Caco-2 (cell line): ENCODE measurements at regions not wholly inside any gene's neighbourhood (a gene's known extent, or its start where the extent isn't known, plus 50 kb on each side); places are given as distances from the start of the nearest gene placed in this dataset.
"Not testable (repeated sequence)": the region's sequence is repeated elsewhere in the genome, so short reads cannot be mapped to it uniquely, and the experiment has no call there.

Experiments
- BruUV-seq: library from RNA; stranded (reverse); fragments of 400-500 nt; replicated peaks from 2 replicates; lab custom pipeline; 2021; lab: Mats Ljungman, UMichigan
- CTCF ChIA-PET: fragments of 300-600 bp; sonication (Branson Sonifier 250); formaldehyde crosslinking; loops from one replicate; lab custom pipeline; 2022; ENCODE audit warnings: antibody characterized with exemption; lab: Charles Lee
- POLR2A ChIA-PET: fragments of 300-600 bp; sonication (Branson Sonifier 250); formaldehyde crosslinking; loops from one replicate; lab custom pipeline; 2022; ENCODE audit warnings: antibody characterized with exemption; lab: Charles Lee
- DNase-seq, 2 experiments: peaks; one replicate each; pipeline versions ENCODE4 v3.0.0 to v3.0.0-alpha.2; 2020 to 2022
- H3K27me3 ChIP-seq: replicated peaks from 2 replicates; pipeline ENCODE4 v1.6.0; 2011; ENCODE audit warnings: low read length; ENCODE audit not compliant: control insufficient read depth, insufficient read depth
- H3K36me3 ChIP-seq: 2 replicates; pipeline ENCODE4 v1.5.1; 2011; ENCODE audit warnings: low read length; ENCODE audit not compliant: control insufficient read depth, insufficient read depth
- H3K4me1 ChIP-seq: fragments of 250-450 bp; sonication (Bioruptor Pico); 2 replicates; pipeline ENCODE4 v1.5.1; 2020; ENCODE audit warnings: mild to moderate bottlenecking
- H3K4me3 ChIP-seq: 2 replicates; pipeline ENCODE4 v1.5.1; 2011; ENCODE audit warnings: low read depth, mild to moderate bottlenecking, control low read depth, low read length
- H3K9me3 ChIP-seq: fragments of 250-450 bp; sonication (Bioruptor Pico); 2 replicates; pipeline ENCODE4 v1.5.1; 2020; ENCODE audit warnings: mild to moderate bottlenecking, moderate library complexity
- H3K27ac Mint-ChIP-seq: one replicate; pipeline ENCODE4 v1.8.0; 2022; ENCODE audit warnings: mixed read lengths; ENCODE audit not compliant: unreplicated experiment
- H3K27me3 Mint-ChIP-seq: one replicate; pipeline ENCODE4 v1.8.0; 2022; ENCODE audit warnings: mixed read lengths; ENCODE audit not compliant: insufficient read depth, unreplicated experiment
- H3K36me3 Mint-ChIP-seq: one replicate; pipeline ENCODE4 v1.8.0; 2022; ENCODE audit warnings: mild to moderate bottlenecking, mixed read lengths; ENCODE audit not compliant: insufficient read depth, unreplicated experiment
- H3K4me1 Mint-ChIP-seq: one replicate; pipeline ENCODE4 v1.8.0; 2022; ENCODE audit warnings: low read depth, mixed read lengths; ENCODE audit not compliant: unreplicated experiment
- H3K4me3 Mint-ChIP-seq: one replicate; pipeline ENCODE4 v1.8.0; 2022; ENCODE audit warnings: mild to moderate bottlenecking, moderate library complexity, mixed read lengths; ENCODE audit not compliant: unreplicated experiment
- H3K9me3 Mint-ChIP-seq: one replicate; pipeline ENCODE4 v1.8.0; 2022; ENCODE audit warnings: mixed read lengths; ENCODE audit not compliant: unreplicated experiment
- CTCF ChIP-seq, 2 experiments: fragments of 200-600 bp in 1 of 2; IDR thresholded peaks; 1 replicate in 1 of 2; 2 replicates in 1 of 2; pipeline versions ENCODE4 v1.5.1 to v1.8.0; 2011 to 2022; ENCODE audit warnings: antibody characterized with exemption in 1 of 2, control low read depth in 1 of 2, inconsistent platforms in 1 of 2, low read depth in 1 of 2, low read length in 1 of 2, mild to moderate bottlenecking in 1 of 2, moderate library complexity in 1 of 2; ENCODE audit not compliant: insufficient read depth in 1 of 2, severe bottlenecking in 1 of 2, unreplicated experiment in 1 of 2
- intact Hi-C: fragments of 100-400 bp; cut with micrococcal nuclease; formaldehyde crosslinking; loops from one replicate; pipeline ENCODE4 v1.10.0; 2022; ENCODE audit not compliant: unreplicated experiment

- Mint-ChIP-seq H3K27me3 (no peaks in the 10 kb centered on the region), H3K4me1 (no peaks in the 10 kb centered on the region), H3K36me3 (no peaks in the 10 kb centered on the region), H3K27ac (no peak overlapping the region), H3K9me3 (no peaks in the 10 kb centered on the region), H3K4me3 (no peak overlapping the region)
- CTCF ChIA-PET, result no interaction called here
- no peak for TF ChIP-seq CTCF (IDR thresholded peaks at IDR 0.05; ENCODE audit: insufficient read depth in 1 of 2, low read depth in 1 of 2, low read length in 1 of 2, severe bottlenecking in 1 of 2, unreplicated experiment in 1 of 2)
- Histone ChIP-seq H3K36me3 (no peaks in the 10 kb centered on the region), H3K9me3 (peaks cover 10% of the 10 kb centered on the region; the same call in 1 of the 2 replicates), H3K4me1 (no peaks in the 10 kb centered on the region), H3K27me3 (no peaks in the 10 kb centered on the region), H3K4me3 (no peak overlapping the region)
- intact Hi-C loops, result no loop called here
- BruUV-seq, result no TSS peak
- no peak for DNase-seq
- POLR2A ChIA-PET, result no interaction called here
Measured at GRCh38 chr3:171915275-171915674, 72.1 kb downstream of the TMEM212 start.

DNA sequence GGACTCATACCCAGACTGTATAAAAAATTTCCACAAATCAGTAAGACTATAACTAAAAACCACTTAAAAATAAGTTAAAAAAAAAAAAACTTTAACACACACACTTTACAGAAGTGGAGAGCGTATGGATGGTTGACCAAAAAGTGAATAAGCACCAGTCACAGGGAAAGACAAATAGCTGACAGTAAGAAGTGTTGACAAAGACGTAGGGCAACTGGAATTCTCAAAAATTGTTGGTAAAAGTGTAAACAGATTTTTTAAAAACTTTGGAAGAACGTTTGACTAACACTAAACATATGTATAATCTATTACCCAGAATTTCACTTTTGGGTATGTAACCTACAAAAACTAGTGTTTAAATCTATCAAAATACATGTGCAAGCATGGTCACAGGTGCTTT is 73.7 kb downstream of the TMEM212 start:
- no TSS peak for BruUV-seq
- intact Hi-C loops, result no loop called here
- DNase-seq, result no peak
- Histone ChIP-seq H3K4me3 (no peak overlapping the region), H3K9me3 (no peaks in the 10 kb centered on the region; the same call in 1 of the 2 replicates), H3K27me3 (no peaks in the 10 kb centered on the region), H3K4me1 (no peaks in the 10 kb centered on the region), H3K36me3 (no peaks in the 10 kb centered on the region)
- H3K27me3 Mint-ChIP-seq, result no peaks in the 10 kb centered on the region
- no peak overlapping the region for H3K4me3 Mint-ChIP-seq
- POLR2A ChIA-PET, result no interaction called here
- no peak overlapping the region for H3K27ac Mint-ChIP-seq
- no peaks in the 10 kb centered on the region for H3K36me3 Mint-ChIP-seq
- H3K4me1 Mint-ChIP-seq, result no peaks in the 10 kb centered on the region
- CTCF ChIA-PET, result no interaction called here
- H3K9me3 Mint-ChIP-seq, result no peaks in the 10 kb centered on the region
- no peak for TF ChIP-seq CTCF (IDR thresholded peaks at IDR 0.05; ENCODE audit: insufficient read depth in 1 of 2, low read depth in 1 of 2, low read length in 1 of 2, severe bottlenecking in 1 of 2, unreplicated experiment in 1 of 2)

- CTCF ChIA-PET, H3K9me3 ChIP-seq, H3K27me3 ChIP-seq, H3K4me1 ChIP-seq, H3K36me3 ChIP-seq, DNase-seq, POLR2A ChIA-PET, H3K4me1 Mint-ChIP-seq, H3K27ac Mint-ChIP-seq, H3K36me3 Mint-ChIP-seq, H3K27me3 Mint-ChIP-seq, BruUV-seq, H3K4me3 ChIP-seq, intact Hi-C loops, H3K4me3 Mint-ChIP-seq: not testable (repeated sequence)
- H3K9me3 Mint-ChIP-seq, result peaks cover 16% of the 10 kb centered on the region
Measured at GRCh38 chr3:171922629-171923028, 79.5 kb downstream of the TMEM212 start.

DNA sequence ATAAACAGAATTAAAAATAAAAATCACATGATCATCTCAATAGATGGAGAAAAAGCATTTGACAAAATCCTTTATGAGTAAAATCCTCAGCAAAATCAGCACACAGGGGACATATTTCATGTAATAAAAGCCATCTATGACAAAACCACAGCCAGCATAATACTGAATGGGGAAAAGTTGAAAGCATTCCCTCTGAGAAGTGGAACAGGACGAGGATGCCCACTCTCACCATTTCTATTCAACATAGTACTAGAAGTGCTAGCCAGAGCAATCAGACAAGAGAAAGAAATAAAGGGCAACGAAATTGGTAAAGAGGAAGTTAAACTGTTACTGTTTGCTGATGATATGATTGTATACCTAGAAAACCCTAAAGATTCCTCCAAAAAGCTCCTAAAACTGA is 80.5 kb downstream of the TMEM212 start:
- H3K4me1 Mint-ChIP-seq, BruUV-seq, H3K4me1 ChIP-seq, H3K27me3 Mint-ChIP-seq, H3K27me3 ChIP-seq, POLR2A ChIA-PET, H3K4me3 Mint-ChIP-seq, H3K27ac Mint-ChIP-seq, DNase-seq, H3K4me3 ChIP-seq, intact Hi-C loops, CTCF ChIA-PET, H3K36me3 ChIP-seq, H3K9me3 ChIP-seq, H3K36me3 Mint-ChIP-seq: not testable (repeated sequence)
- H3K9me3 Mint-ChIP-seq, result peaks cover 16% of the 10 kb centered on the region

DNA sequence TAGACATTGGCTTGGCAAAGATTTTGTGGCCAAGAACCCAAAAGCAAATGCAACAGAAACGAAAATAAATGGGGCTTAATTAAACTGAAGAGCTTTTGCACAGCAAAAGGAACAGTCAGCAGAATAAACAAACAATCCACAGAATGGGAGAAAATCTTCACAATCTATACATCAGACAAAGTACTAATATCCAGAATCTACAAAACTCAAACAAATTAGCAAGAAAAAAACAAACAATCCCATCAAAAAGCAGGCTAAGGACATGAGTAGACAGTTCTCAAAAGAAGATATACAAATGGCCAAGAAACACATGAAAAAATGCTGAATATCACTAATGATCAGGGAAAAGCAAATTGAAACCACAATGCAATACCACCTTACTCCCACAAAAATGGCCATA is 81.7 kb downstream of the TMEM212 start:
- H3K9me3 ChIP-seq, H3K27ac Mint-ChIP-seq, H3K4me1 Mint-ChIP-seq, H3K36me3 ChIP-seq, DNase-seq, H3K4me1 ChIP-seq, H3K4me3 Mint-ChIP-seq, H3K27me3 ChIP-seq, H3K4me3 ChIP-seq, CTCF ChIA-PET, intact Hi-C loops, H3K36me3 Mint-ChIP-seq, POLR2A ChIA-PET, H3K27me3 Mint-ChIP-seq, BruUV-seq: not testable (repeated sequence)
- H3K9me3 Mint-ChIP-seq, result peaks cover 16% of the 10 kb centered on the region
